OCI-LY3 (cell line): ENCODE measurements at regions not wholly inside any gene's neighbourhood (a gene's known extent, or its start where the extent isn't known, plus 50 kb on each side); places are given as distances from the start of the nearest gene placed in this dataset.
A peak's percentile ranks its signal among the peaks of the same experiment; 100 is the strongest.

ENCODE experiments used
- H2AFZ ChIP-seq: fragments of 200-600, 300-600 bp; shearing (Covaris generic); 2 replicates; pipeline ENCODE4 v1.6.0; 2014; ENCODE audit warnings: antibody characterized with exemption, low read depth, low read length
- H3K27ac ChIP-seq: fragments of 200-600, 300-600 bp; sonication (generic); 2 replicates; pipeline ENCODE4 v1.5.1; 2014; ENCODE audit warnings: mild to moderate bottlenecking, low read length, moderate library complexity, mixed read lengths
- H3K27me3 ChIP-seq: fragments of 200-600, 300-600 bp; sonication (generic); 2 replicates; pipeline ENCODE4 v1.6.1; 2014; ENCODE audit warnings: low read depth, low read length, mixed read lengths
- H3K36me3 ChIP-seq: fragments of 200-600, 300-600 bp; sonication (generic); replicated peaks from 2 replicates; pipeline ENCODE3; 2014; ENCODE audit warnings: low read depth, low read length, mixed read lengths
- H3K4me1 ChIP-seq: fragments of 300-600, 200-600 bp; sonication (generic); 2 replicates; pipeline ENCODE4 v1.6.1; 2014; ENCODE audit warnings: low read length, mixed read lengths
- H3K4me2 ChIP-seq: fragments of 200-600, 300-600 bp; sonication (generic); 2 replicates; pipeline ENCODE4 v1.6.1; 2014; ENCODE audit warnings: low read length, mixed read lengths
- H3K4me3 ChIP-seq: fragments of 300-600, 200-600 bp; sonication (generic); 2 replicates; pipeline ENCODE4 v1.5.1; 2014; ENCODE audit warnings: antibody characterized with exemption, mild to moderate bottlenecking, low read length, moderate library complexity
- H3K79me2 ChIP-seq: fragments of 300-600, 200-600 bp; shearing (Covaris generic); 2 replicates; pipeline ENCODE4 v1.6.1; 2014; ENCODE audit warnings: mild to moderate bottlenecking, low read length, mixed read lengths
- H3K9ac ChIP-seq: fragments of 300-600, 200-600 bp; shearing (Covaris generic); 2 replicates; pipeline ENCODE4 v1.6.0; 2014; ENCODE audit warnings: mild to moderate bottlenecking, low read length, moderate library complexity
- H3K9me3 ChIP-seq: fragments of 200-600, 300-600 bp; shearing (Covaris generic); 2 replicates; pipeline ENCODE4 v1.6.1; 2014; ENCODE audit warnings: low read length, mixed read lengths; ENCODE audit not compliant: insufficient read depth
- H4K20me1 ChIP-seq: fragments of 200-600, 300-600 bp; sonication (generic); 2 replicates; pipeline ENCODE4 v1.6.1; 2016; ENCODE audit warnings: low read length, mixed read lengths; ENCODE audit not compliant: insufficient read depth
- CTCF ChIP-seq: fragments of 200-600, 300-600 bp; sonication (generic); IDR thresholded peaks from 2 replicates; pipeline ENCODE4 v1.5.1; 2014; ENCODE audit warnings: antibody characterized with exemption, low read length, low read depth
- EZH2phosphoT487 ChIP-seq: fragments of 200-600 bp; shearing (Covaris generic); IDR thresholded peaks from 2 replicates; pipeline ENCODE4 v1.6.1; 2018; ENCODE audit warnings: antibody characterized with exemption, mixed run types, low read depth

GRCh38 chr7:113421696-113422330 lies 303.5 kb upstream of the SMIM30 start:
- Histone ChIP-seq H3K4me3 (peak overlapping the region; percentile 54; the same call in 1 of the 2 replicates), H2AFZ (peak overlapping the region; percentile 100), H3K4me1 (peaks cover 3% of the 10 kb centered on the region; the same call in 1 of the 2 replicates), H3K36me3 (no peaks in the 10 kb centered on the region), H3K27me3 (no peaks in the 10 kb centered on the region), H3K27ac (no peak overlapping the region), H3K79me2 (no peaks in the 10 kb centered on the region), H3K9ac (no peak overlapping the region), H4K20me1 (no peaks in the 10 kb centered on the region), H3K4me2 (peak overlapping the region; percentile 76), H3K9me3 (no peaks in the 10 kb centered on the region)
- TF ChIP-seq EZH2phosphoT487 (no peak), CTCF (peak; percentile 93)

DNA sequence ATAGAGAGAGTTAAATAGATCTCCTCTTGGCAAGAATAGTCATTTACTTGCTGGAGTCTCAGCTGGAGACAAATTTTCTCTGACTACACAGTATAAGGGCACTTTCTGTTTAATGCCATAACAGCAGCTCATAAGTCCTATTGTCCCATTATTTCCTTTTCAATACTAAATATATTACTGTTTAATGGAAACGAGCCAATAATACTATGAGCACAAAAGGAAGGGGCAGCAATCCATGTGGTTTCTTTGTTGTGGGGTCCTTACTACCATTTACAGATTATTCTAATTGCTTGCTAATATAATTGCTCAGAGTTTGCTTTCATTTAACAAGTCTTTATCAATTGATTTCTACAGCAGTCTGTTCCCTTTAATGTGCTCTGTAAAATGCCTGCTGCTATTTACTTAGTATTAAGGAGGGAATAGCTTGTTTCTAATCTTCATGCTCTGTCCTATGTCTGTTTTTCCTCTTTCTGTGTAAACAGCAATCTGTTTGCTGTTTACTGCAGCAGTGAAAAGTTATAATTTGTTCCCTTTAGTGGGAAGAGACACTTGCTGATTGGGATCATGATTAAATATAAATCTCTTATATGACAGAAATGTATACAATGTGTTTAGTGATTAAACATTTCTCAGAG lies 296.2 kb upstream of the SMIM30 start:
- H3K9ac ChIP-seq = no peak overlapping the region
- H3K27ac ChIP-seq = no peak overlapping the region
- H3K79me2 ChIP-seq = no peaks in the 10 kb centered on the region
- H3K4me3 ChIP-seq = no peak overlapping the region
- H3K36me3 ChIP-seq = no peaks in the 10 kb centered on the region
- H4K20me1 ChIP-seq = no peaks in the 10 kb centered on the region
- H3K9me3 ChIP-seq = no peaks in the 10 kb centered on the region
- TF ChIP-seq CTCF (no peak), EZH2phosphoT487 (no peak)
- no peak overlapping the region for H3K4me2 ChIP-seq
- H3K4me1 ChIP-seq = no peaks in the 10 kb centered on the region
- no peak overlapping the region for H2AFZ ChIP-seq
- no peaks in the 10 kb centered on the region for H3K27me3 ChIP-seq

DNA sequence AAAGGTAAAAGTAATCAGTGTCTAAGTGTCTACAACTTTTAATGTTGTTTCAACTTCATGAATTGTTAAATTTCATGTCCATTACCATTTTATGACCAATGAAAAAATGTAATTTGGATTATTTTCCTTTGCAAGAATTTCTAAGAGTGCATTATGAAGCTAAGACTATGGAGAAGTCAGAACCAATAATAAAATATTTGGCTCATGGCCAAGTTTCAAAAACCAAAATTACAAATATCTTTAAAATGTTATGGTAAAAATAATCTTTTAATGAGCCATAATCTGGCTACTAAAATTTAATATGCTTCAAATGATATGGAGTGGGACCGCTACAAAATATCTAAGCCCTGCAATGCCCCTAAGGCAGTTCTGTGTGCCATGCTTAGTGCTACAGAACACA lies 294.1 kb upstream of the SMIM30 start:
- H3K79me2 ChIP-seq = no peaks in the 10 kb centered on the region
- H3K9ac ChIP-seq = no peak overlapping the region
- no peak overlapping the region for H2AFZ ChIP-seq
- H3K4me1 ChIP-seq = no peaks in the 10 kb centered on the region
- no peaks in the 10 kb centered on the region for H3K36me3 ChIP-seq
- H3K27me3 ChIP-seq = no peaks in the 10 kb centered on the region
- TF ChIP-seq CTCF (no peak), EZH2phosphoT487 (no peak)
- no peak overlapping the region for H3K27ac ChIP-seq
- no peaks in the 10 kb centered on the region for H3K9me3 ChIP-seq
- no peak overlapping the region for H3K4me2 ChIP-seq
- H3K4me3 ChIP-seq = no peak overlapping the region
- no peaks in the 10 kb centered on the region for H4K20me1 ChIP-seq

- no peaks in the 10 kb centered on the region for H3K4me1 ChIP-seq
- H3K27me3 ChIP-seq = no peaks in the 10 kb centered on the region
- H2AFZ ChIP-seq = no peak overlapping the region
- H3K36me3 ChIP-seq = no peaks in the 10 kb centered on the region
- no peaks in the 10 kb centered on the region for H3K79me2 ChIP-seq
- no peaks in the 10 kb centered on the region for H3K9me3 ChIP-seq
- no peak overlapping the region for H3K4me3 ChIP-seq
- TF ChIP-seq EZH2phosphoT487 = no peak
- no peak for TF ChIP-seq CTCF
- no peak overlapping the region for H3K9ac ChIP-seq
- no peak overlapping the region for H3K4me2 ChIP-seq
- H3K27ac ChIP-seq = no peak overlapping the region
- H4K20me1 ChIP-seq = no peaks in the 10 kb centered on the region
Measured at GRCh38 chr7:113410796-113411195, 292.4 kb upstream of the SMIM30 start.
